Breast epithelium (tissue), 4 donors: ENCODE measurements at regions not wholly inside any gene's neighbourhood (a gene's known extent, or its start where the extent isn't known, plus 50 kb on each side); places are given as distances from the start of the nearest gene placed in this dataset.

ENCODE experiments used
- DNase-seq, 2 donors: peaks; one replicate each; pipeline ENCODE4 v3.0.0-alpha.2; 2019; ENCODE audit warnings: low spot score in 2 of 2
- H3K27ac ChIP-seq, 2 donors: fragments of 200-600 bp; sonication (generic) in 1 of 2; one replicate each; pipeline ENCODE4 v1.5.1; 2016 to 2019; ENCODE audit warnings: mild to moderate bottlenecking in 1 of 2
- H3K27me3 ChIP-seq, 2 donors: fragments of 200-600 bp; sonication (generic) in 1 of 2; one replicate each; pipeline versions ENCODE4 v1.5.1 to v1.6.0; 2017 to 2019; ENCODE audit warnings: control low read depth in 1 of 2, mild to moderate bottlenecking in 1 of 2
- H3K36me3 ChIP-seq: fragments of 200-600 bp; one replicate; pipeline ENCODE4 v1.5.1; 2019
- H3K4me1 ChIP-seq, 2 donors: fragments of 200-600 bp; sonication (generic); one replicate each; pipeline ENCODE4 v1.5.1; 2016 to 2019; ENCODE audit warnings: control low read depth in 1 of 2
- H3K4me3 ChIP-seq, 3 donors: fragments of 200-600 bp; sonication (generic); 1 replicate in 2 of 3; 2 replicates in 1 of 3; pipeline ENCODE4 v1.5.1; 2016 to 2019; ENCODE audit warnings: mild to moderate bottlenecking in 3 of 3, moderate library complexity in 2 of 3
- H3K9me3 ChIP-seq, 2 donors: fragments of 200-600 bp; sonication (generic) in 1 of 2; one replicate each; pipeline ENCODE4 v1.5.1; 2016 to 2019; ENCODE audit warnings: control low read depth in 1 of 2
- POLR2A ChIP-seq: fragments of 450-650 bp; IDR thresholded peaks from one replicate; pipeline ENCODE4 v1.6.1; 2016; ENCODE audit warnings: antibody characterized with exemption, mild to moderate bottlenecking, moderate library complexity
- POLR2AphosphoS5 ChIP-seq, 3 donors: sonication (generic); formaldehyde crosslinking; IDR thresholded peaks; one replicate each; pipeline ENCODE4 v1.6.1; 2017; ENCODE audit warnings: antibody characterized with exemption in 3 of 3
- intact Hi-C: fragments of 100-400 bp; cut with DNase I; formaldehyde crosslinking; loops from one replicate; pipeline ENCODE4 v1.15.1; 2023; ENCODE audit warnings: low total_unique reads
- TF ChIP-seq, protein P1 (sequence below), 3 donors: fragments of 450-650 bp; IDR thresholded peaks; one replicate each; pipeline ENCODE4 v1.5.1; 2016 to 2017; ENCODE audit warnings: antibody characterized with exemption in 3 of 3, mild to moderate bottlenecking in 3 of 3, moderate library complexity in 3 of 3

DNA sequence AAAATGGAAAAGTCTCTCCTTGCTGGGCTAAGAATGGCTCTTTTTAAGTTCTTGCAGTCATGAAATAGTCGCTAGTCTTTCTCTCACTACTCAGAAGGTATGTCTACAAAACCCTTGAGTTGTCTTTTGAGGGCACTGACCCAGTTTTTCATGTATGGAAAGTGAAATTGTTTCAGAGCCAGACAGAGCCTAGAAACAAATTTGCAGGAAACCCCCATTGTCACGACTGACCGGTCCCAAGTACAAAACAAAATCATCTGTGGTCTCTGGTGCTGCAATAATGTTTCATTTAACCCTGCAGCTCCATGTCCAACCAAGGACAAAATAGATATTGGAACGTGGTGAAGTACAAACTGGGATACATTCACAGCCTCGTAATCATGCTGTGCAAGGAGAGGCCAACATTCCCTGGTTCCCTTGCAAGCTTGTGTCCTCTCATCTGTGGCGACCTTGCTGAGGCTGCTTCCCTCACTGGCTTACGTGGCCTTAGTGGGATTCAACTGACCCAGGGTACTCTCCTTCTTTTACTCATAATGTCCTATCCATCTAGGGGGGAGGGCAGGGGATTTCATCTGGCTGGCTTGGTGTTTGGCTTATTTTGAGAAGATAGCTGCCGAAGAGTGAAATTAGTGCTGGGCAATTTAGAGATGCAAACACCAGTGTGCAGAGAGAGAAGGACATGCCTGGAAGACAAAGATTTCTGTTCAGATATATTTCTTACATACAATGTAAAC, 172.5 kb downstream of the IPMK start:
- DNase-seq = no peak

DNA sequence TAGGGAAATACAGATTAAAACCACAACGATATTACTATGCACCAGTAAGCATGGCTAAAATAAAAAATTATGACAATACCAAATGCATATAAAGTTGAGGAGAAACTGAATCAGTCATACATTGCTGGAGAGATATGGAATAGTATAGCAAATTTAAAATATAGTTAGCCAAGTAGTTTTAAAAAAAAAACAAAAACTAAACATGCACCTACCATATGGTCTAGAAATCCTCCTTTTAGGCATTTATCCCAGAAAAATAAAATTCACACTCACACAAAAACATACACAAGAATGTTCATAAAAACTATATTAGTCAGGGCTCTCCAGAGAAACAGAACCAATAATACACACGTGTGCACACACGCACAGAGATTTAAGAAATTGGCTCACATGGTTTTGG, 175.8 kb downstream of the IPMK start:
- intact Hi-C loops = no loop called here
- no peak for TF ChIP-seq POLR2AphosphoS5 (IDR thresholded peaks at IDR 0.05)
- no peak for TF ChIP-seq POLR2A
- TF ChIP-seq, protein P1, sequence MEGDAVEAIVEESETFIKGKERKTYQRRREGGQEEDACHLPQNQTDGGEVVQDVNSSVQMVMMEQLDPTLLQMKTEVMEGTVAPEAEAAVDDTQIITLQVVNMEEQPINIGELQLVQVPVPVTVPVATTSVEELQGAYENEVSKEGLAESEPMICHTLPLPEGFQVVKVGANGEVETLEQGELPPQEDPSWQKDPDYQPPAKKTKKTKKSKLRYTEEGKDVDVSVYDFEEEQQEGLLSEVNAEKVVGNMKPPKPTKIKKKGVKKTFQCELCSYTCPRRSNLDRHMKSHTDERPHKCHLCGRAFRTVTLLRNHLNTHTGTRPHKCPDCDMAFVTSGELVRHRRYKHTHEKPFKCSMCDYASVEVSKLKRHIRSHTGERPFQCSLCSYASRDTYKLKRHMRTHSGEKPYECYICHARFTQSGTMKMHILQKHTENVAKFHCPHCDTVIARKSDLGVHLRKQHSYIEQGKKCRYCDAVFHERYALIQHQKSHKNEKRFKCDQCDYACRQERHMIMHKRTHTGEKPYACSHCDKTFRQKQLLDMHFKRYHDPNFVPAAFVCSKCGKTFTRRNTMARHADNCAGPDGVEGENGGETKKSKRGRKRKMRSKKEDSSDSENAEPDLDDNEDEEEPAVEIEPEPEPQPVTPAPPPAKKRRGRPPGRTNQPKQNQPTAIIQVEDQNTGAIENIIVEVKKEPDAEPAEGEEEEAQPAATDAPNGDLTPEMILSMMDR (IDR thresholded peaks at IDR 0.05) = no peak
- Histone ChIP-seq H3K27ac (no peak overlapping the region), H3K36me3 (no peaks in the 10 kb centered on the region), H3K9me3 (no peaks in the 10 kb centered on the region), H3K4me3 (no peak overlapping the region), H3K4me1 (no peaks in the 10 kb centered on the region), H3K27me3 (no peaks in the 10 kb centered on the region)
- DNase-seq = no peak

More for the DNA sequence above, 172.5 kb downstream of the IPMK start:
- Histone ChIP-seq H3K27me3 (no peaks in the 10 kb centered on the region), H3K9me3 (no peaks in the 10 kb centered on the region), H3K36me3 (no peaks in the 10 kb centered on the region), H3K4me1 (no peaks in the 10 kb centered on the region), H3K4me3 (no peak overlapping the region), H3K27ac (no peak overlapping the region)
- intact Hi-C loops = no loop called here
- TF ChIP-seq POLR2A (no peak), POLR2AphosphoS5 (IDR thresholded peaks at IDR 0.05) (no peak)
- TF ChIP-seq, protein P1 (IDR thresholded peaks at IDR 0.05) = no peak

DNA sequence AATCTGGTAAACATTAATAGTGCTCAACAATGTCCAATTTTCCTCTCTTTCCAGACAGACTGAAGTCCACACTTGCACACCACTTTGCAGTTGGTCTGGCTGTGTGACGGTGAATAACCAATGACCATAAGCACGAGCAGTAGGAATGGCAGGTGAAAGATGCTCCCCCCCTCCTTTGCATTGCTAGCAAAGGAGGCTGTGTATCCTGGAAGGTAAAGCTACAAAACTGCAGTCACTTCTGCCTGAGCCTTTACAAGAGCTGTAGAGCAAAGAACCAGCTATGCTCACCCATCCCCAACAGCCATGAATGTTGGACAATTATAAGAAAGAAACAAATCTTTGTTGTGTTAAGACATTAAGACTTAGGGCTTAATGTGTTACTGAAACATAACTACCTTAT, 178.0 kb downstream of the IPMK start:
- H3K4me1 ChIP-seq = no peaks in the 10 kb centered on the region
- no peaks in the 10 kb centered on the region for H3K27me3 ChIP-seq
- no peaks in the 10 kb centered on the region for H3K36me3 ChIP-seq
- TF ChIP-seq, protein P1 (IDR thresholded peaks at IDR 0.05) = no peak
- no peak for DNase-seq
- intact Hi-C loops = no loop called here
- no peak overlapping the region for H3K4me3 ChIP-seq
- no peak overlapping the region for H3K27ac ChIP-seq
- H3K9me3 ChIP-seq = no peaks in the 10 kb centered on the region

DNA sequence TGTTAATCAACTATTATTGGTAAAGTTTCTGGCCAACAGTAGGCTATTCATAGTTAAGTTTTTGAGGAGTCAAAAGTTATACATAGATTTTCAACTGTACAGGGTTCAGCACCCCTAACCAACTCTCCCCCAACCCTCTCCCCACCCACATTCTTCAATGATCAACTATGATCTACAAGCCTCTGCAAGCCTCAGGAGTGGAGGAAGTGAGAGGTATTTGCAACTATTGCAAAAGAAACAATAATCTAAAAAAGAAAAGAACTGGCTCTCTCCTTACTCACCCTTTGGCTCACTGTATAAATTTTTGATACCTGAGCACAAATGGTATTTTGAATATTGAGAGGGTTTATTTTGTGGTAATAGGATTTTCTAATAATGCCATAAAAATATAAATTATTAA, 179.8 kb downstream of the IPMK start:
- Histone ChIP-seq H3K36me3 (no peaks in the 10 kb centered on the region), H3K4me1 (no peaks in the 10 kb centered on the region), H3K27ac (no peak overlapping the region), H3K27me3 (no peaks in the 10 kb centered on the region), H3K9me3 (no peaks in the 10 kb centered on the region), H3K4me3 (no peak overlapping the region)
- no peak for DNase-seq
- TF ChIP-seq POLR2A (no peak), POLR2AphosphoS5 (IDR thresholded peaks at IDR 0.05) (no peak)
- TF ChIP-seq, protein P1 (IDR thresholded peaks at IDR 0.05) = no peak
- intact Hi-C loops = no loop called here

DNA sequence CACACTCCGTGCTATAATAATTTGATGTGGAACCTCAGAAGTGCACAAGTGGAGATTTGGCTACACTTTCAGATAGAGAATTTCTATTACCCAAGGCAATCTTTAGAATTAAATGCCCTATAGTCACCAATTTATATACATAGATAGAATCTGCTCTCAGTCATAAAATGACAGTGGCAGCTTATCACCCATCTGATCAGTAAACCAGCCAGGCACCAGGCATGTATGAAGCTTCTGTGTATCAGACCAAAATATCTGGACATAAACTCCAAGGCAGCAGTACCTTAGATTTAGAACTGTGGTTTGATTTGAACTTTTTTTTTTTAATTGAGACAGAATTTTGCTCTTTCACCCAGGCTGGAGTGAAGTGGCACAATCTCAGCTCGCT, 180.9 kb downstream of the IPMK start:
- no peaks in the 10 kb centered on the region for H3K4me1 ChIP-seq
- no peak overlapping the region for H3K4me3 ChIP-seq
- no peak for DNase-seq
- no peak for TF ChIP-seq POLR2A
- no peak for TF ChIP-seq POLR2AphosphoS5 (IDR thresholded peaks at IDR 0.05)
- TF ChIP-seq, protein P1 (IDR thresholded peaks at IDR 0.05) = no peak
- H3K9me3 ChIP-seq = no peaks in the 10 kb centered on the region
- intact Hi-C loops = no loop called here
- no peaks in the 10 kb centered on the region for H3K27me3 ChIP-seq
- H3K36me3 ChIP-seq = no peaks in the 10 kb centered on the region
- H3K27ac ChIP-seq = no peak overlapping the region
